ENCODE measurements at regions not wholly inside any gene's neighbourhood (a gene's known extent, or its start where the extent isn't known, plus 50 kb on each side); places are given as distances from the start of the nearest gene placed in this dataset.

DNA sequence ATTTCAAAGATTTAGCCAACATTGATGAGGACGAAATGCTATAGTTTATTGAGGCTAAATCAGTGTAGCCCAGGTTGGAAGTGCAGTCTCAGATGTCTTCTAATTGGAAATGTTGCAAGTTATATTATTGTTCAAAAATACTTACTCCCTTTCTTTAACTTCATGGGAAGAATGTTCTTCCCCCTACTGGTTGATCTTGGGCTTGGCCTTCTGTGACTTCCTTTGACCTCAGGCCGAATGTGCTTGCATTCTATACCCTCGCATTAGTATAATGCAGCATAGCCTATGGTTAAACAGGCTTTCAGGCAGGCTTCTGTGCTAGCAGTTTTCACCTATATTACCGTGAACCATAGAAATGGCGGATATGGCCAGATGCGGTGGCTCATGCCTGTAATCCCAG is 77.3 kb downstream of the RPE65 start:
- H2BK15ac ChIP-seq (ENCODE audit: low read depth, low read length) = no peak overlapping the region
- Mint-ChIP-seq H3K27me3 (ENCODE audit: low read depth) (no peaks in the 10 kb centered on the region), H3K27ac (no peak overlapping the region), H3K4me3 (no peak overlapping the region), H3K9me3 (no peaks in the 10 kb centered on the region; a peak in 1 of 5 replicates), H3K36me3 (ENCODE audit: insufficient read depth in 1 of 3, low read depth in 3 of 3) (no peaks in the 10 kb centered on the region), H3K4me1 (peaks cover 2% of the 10 kb centered on the region in 2 experiments; a peak in 2 of 4 replicates)
- no peak overlapping the region for H3K14ac ChIP-seq (ENCODE audit: insufficient read depth, low read length)
- no peak overlapping the region for H3K4me2 ChIP-seq (ENCODE audit: insufficient read depth, insufficient read length, low read length)
- H4K5ac ChIP-seq (ENCODE audit: insufficient read length, low read depth, low read length) = no peak overlapping the region
- H2BK12ac ChIP-seq (ENCODE audit: insufficient read length, low read depth, low read length) = no peak overlapping the region
- H3K23ac ChIP-seq (ENCODE audit: insufficient read length, low read depth, low read length) = no peak overlapping the region
- H3K56ac ChIP-seq (ENCODE audit: insufficient read length, low read depth, low read length) = no peak overlapping the region
- H3K9me3 ChIP-seq (ENCODE audit: control insufficient read depth, low read depth, low read length) = no peaks in the 10 kb centered on the region
- H3K79me2 ChIP-seq (ENCODE audit: insufficient read depth, low read length) = no peaks in the 10 kb centered on the region
- no CpG with 5 or more reads among the region's 6 CpGs for WGBS (ENCODE audit: extremely low coverage, insufficient read length, low lambda C conversion rate)
- no peak overlapping the region for H3K18ac ChIP-seq (ENCODE audit: insufficient read length, low read depth, low read length)
- H3K27me3 ChIP-seq (ENCODE audit: insufficient read depth, low read length) = no peaks in the 10 kb centered on the region
- no peaks in the 10 kb centered on the region for H3K23me2 ChIP-seq (ENCODE audit: insufficient read length, low read depth, low read length, poor library complexity, severe bottlenecking)
- no peak overlapping the region for H2BK120ac ChIP-seq (ENCODE audit: low read depth, low read length, poor library complexity, severe bottlenecking)
- no peak overlapping the region for H2AK5ac ChIP-seq (ENCODE audit: insufficient read length, low read length)
- no peak overlapping the region for H2BK20ac ChIP-seq (ENCODE audit: low read depth, low read length, poor library complexity, severe bottlenecking)
- no peaks in the 10 kb centered on the region for H3K79me1 ChIP-seq (ENCODE audit: insufficient read depth, low read depth, low read length, poor library complexity, severe bottlenecking)
- no peak overlapping the region for H3K27ac ChIP-seq (ENCODE audit: insufficient read length, low read depth, low read length)
- no peaks in the 10 kb centered on the region for H3K4me1 ChIP-seq (ENCODE audit: insufficient read depth, low read length)
- no peak overlapping the region for H4K91ac ChIP-seq (ENCODE audit: insufficient read length, low read depth, low read length)
- DNase-seq = no peak
- H2BK5ac ChIP-seq (ENCODE audit: insufficient read length, low read length) = no peak overlapping the region
- H2AFZ ChIP-seq (ENCODE audit: low read length) = no peak overlapping the region
- peak; percentile 54 for TF ChIP-seq CTCF (conservative IDR thresholded peaks at IDR 0.05)
- H3T11ph ChIP-seq (ENCODE audit: low read length) = no peak overlapping the region
- H4K20me1 ChIP-seq (ENCODE audit: control insufficient read depth, insufficient read depth, insufficient read length) = no peaks in the 10 kb centered on the region
- no peak overlapping the region for H4K8ac ChIP-seq (replicated peaks; ENCODE audit: insufficient read length, low read depth, low read length)
- H3K4ac ChIP-seq (ENCODE audit: low read depth, low read length) = no peak overlapping the region
- H3K9ac ChIP-seq (ENCODE audit: extremely low read depth, insufficient read length, low read length) = no peak overlapping the region
